ENCODE measurements at regions not wholly inside any gene's neighbourhood (a gene's known extent, or its start where the extent isn't known, plus 50 kb on each side); places are given as distances from the start of the nearest gene placed in this dataset.
A peak's percentile ranks its signal among the peaks of the same experiment; 100 is the strongest.

- in situ Hi-C loops (cut with MboI; ENCODE audit: low sequenced_read_pairs, unreplicated experiment): no loop called here
- DNase-seq (ENCODE audit: low spot score): peak; percentile 82
- TF ChIP-seq CTCF (IDR thresholded peaks at IDR 0.05; ENCODE audit: borderline replicate concordance, control extremely low read depth, extremely low read depth, insufficient read depth, missing control alignments): no peak
Measured at GRCh38 chr1:147084273-147085096, 87.8 kb downstream of the PRKAB2 start.

GRCh38 chr1:147083919-147084272, 88.4 kb downstream of the PRKAB2 start:
- in situ Hi-C loops (cut with MboI; ENCODE audit: low sequenced_read_pairs, unreplicated experiment): no loop called here
- no peak for DNase-seq (ENCODE audit: low spot score)
- no peak for TF ChIP-seq CTCF (IDR thresholded peaks at IDR 0.05; ENCODE audit: borderline replicate concordance, control extremely low read depth, extremely low read depth, insufficient read depth, missing control alignments)

GRCh38 chr1:147080671-147081394, 91.4 kb downstream of the PRKAB2 start:
- in situ Hi-C loops (cut with MboI; ENCODE audit: low sequenced_read_pairs, unreplicated experiment): no loop called here
- TF ChIP-seq CTCF (IDR thresholded peaks at IDR 0.05; ENCODE audit: borderline replicate concordance, control extremely low read depth, extremely low read depth, insufficient read depth, missing control alignments): no peak
- DNase-seq (ENCODE audit: low spot score): peak; percentile 50

GRCh38 chr1:147080006-147080661, 92.1 kb downstream of the PRKAB2 start:
- peak; percentile 39 for DNase-seq (ENCODE audit: low spot score)
- in situ Hi-C loops (cut with MboI; ENCODE audit: low sequenced_read_pairs, unreplicated experiment): no loop called here
- no peak for TF ChIP-seq CTCF (IDR thresholded peaks at IDR 0.05; ENCODE audit: borderline replicate concordance, control extremely low read depth, extremely low read depth, insufficient read depth, missing control alignments)

- no peak for TF ChIP-seq CTCF (IDR thresholded peaks at IDR 0.05; ENCODE audit: borderline replicate concordance, control extremely low read depth, extremely low read depth, insufficient read depth, missing control alignments)
- peak; percentile 34 for DNase-seq (ENCODE audit: low spot score)
- in situ Hi-C loops (cut with MboI; ENCODE audit: low sequenced_read_pairs, unreplicated experiment): no loop called here
Measured at GRCh38 chr1:147079400-147080005, 92.8 kb downstream of the PRKAB2 start.

Measured in GM13976 (cell line).